ENCODE measurements at regions not wholly inside any gene's neighbourhood (a gene's known extent, or its start where the extent isn't known, plus 50 kb on each side); places are given as distances from the start of the nearest gene placed in this dataset.
"Not testable (repeated sequence)": the region's sequence is repeated elsewhere in the genome, so short reads cannot be mapped to it uniquely, and the experiment has no call there.

DNA sequence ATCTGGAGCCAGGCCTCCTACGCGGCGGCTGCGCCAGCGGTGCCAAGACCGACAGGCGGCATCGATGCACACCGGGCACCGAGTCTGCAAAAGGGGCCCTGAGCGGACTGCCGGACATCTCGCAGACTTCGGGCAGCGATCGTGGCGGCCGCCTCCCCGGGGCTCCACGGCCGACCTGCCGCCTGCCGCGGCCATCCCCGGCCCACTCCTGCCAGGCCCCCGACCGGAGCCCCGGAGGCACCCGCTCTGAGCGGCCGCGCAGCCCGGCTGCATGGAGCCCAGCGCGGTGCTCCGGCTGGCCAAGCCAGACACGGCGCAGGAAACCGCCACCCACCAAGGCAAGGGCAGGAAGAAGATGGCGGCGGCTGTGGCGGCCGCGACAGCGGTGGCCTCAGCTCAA lies 154.2 kb upstream of the KCTD7 start:
- no peaks in the 10 kb centered on the region for H3K27me3 ChIP-seq
- H3K36me3 ChIP-seq: peaks cover 0 to 24% (median 14%) of the 10 kb centered on the region in 4 donors
- no peaks in the 10 kb centered on the region for H3K9me3 ChIP-seq
- TF ChIP-seq POLR2AphosphoS5 (IDR thresholded peaks at IDR 0.05) (no peak), POLR2A (IDR thresholded peaks at IDR 0.05) (no peak), EP300 (IDR thresholded peaks at IDR 0.05) (no peak)
- TF ChIP-seq, protein P1, sequence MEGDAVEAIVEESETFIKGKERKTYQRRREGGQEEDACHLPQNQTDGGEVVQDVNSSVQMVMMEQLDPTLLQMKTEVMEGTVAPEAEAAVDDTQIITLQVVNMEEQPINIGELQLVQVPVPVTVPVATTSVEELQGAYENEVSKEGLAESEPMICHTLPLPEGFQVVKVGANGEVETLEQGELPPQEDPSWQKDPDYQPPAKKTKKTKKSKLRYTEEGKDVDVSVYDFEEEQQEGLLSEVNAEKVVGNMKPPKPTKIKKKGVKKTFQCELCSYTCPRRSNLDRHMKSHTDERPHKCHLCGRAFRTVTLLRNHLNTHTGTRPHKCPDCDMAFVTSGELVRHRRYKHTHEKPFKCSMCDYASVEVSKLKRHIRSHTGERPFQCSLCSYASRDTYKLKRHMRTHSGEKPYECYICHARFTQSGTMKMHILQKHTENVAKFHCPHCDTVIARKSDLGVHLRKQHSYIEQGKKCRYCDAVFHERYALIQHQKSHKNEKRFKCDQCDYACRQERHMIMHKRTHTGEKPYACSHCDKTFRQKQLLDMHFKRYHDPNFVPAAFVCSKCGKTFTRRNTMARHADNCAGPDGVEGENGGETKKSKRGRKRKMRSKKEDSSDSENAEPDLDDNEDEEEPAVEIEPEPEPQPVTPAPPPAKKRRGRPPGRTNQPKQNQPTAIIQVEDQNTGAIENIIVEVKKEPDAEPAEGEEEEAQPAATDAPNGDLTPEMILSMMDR (IDR thresholded peaks at IDR 0.05): no peak
- ATAC-seq (ENCODE audit: low FRiP score in 2 of 2): no peak
- peak in 1 of 2 donors; percentile 66 for DNase-seq
- 96 to 98% methylated on average over 35 to 45 of the region's 45 CpGs for WGBS, 2 donors
- H3K4me1 ChIP-seq: no peaks in the 10 kb centered on the region
- no peak overlapping the region for H3K27ac ChIP-seq
- no peak overlapping the region for H3K4me3 ChIP-seq

DNA sequence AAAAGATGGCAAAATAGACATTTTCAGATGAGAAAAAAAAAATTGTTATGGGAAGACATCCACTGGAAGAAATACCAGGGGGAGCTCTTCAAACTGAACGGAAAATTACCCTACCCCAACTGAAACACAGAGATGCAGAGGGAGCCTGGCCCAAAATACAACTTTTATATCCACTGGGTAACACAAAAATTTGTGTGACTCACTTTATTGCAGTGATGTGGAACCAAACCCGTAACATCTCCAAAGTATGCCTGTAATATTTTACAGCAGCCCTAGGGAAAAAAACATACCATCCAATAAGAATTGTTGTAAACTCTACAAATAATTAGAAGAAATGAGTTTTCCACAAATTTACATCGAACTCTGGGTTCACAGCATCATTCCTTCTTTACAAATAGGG lies 152.6 kb upstream of the KCTD7 start:
- not testable (repeated sequence) for H3K4me3 ChIP-seq; DNase-seq; H3K27me3 ChIP-seq; H3K9me3 ChIP-seq; H3K27ac ChIP-seq; H3K4me1 ChIP-seq; ATAC-seq (ENCODE audit: low FRiP score in 2 of 2)
- H3K36me3 ChIP-seq: peaks cover 0 to 30% (median 14%) of the 10 kb centered on the region in 4 donors
- WGBS, 2 donors: 87 to 94% methylated on average over 3 of the region's 3 CpGs

DNA sequence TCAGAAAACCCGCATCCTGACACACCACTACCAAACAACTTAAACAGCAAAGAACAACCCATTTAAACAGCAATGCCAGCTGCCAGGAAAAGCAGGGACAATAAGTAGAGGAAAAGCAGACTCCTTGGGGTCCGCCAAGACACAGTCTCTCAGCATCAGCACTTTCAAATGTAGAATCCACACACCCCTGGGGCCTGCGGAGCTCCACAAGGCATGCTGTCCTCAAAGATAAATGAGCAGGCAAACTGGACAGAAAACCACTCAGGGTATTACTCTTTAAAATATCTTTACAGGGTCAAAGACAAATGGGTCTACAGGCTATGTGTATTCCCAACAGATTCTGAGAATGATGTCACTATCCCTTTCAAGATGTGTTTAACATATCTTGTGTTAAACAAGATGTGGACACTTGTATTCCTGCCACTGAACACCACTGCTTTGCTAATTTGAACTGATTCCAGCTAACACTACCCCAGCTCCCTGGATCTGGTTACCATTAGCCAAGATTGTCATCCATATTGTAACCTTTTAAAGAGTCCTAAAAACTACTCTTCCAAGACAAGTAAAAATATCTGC lies 150.8 kb upstream of the KCTD7 start:
- not testable (repeated sequence) for H3K9me3 ChIP-seq; ATAC-seq (ENCODE audit: low FRiP score in 2 of 2); H3K4me1 ChIP-seq; H3K27me3 ChIP-seq; H3K4me3 ChIP-seq; DNase-seq; H3K27ac ChIP-seq
- 87 to 92% methylated on average over 3 of the region's 3 CpGs for WGBS, 2 donors
- H3K36me3 ChIP-seq: peaks cover 0 to 33% (median 14%) of the 10 kb centered on the region in 4 donors

DNA sequence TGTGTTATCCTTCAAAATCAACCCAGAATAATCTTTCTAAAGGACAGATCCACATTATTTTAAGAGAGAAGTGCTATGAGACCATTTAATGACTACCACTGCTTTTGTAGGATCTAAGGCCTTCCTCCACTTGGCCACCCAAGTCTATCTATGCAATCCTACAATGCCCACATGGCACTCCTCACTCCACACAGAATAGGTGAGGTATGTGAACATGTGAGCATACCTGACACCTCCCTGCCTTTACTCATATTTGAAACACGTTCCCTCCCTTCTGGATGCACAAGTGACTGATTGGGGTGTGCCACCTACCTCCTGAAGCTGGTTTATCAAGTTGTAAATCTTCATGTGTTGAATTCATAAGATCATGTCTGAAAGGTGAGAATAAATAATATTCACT lies 147.5 kb upstream of the KCTD7 start:
- not testable (repeated sequence) for ATAC-seq (ENCODE audit: low FRiP score in 2 of 2); H3K27me3 ChIP-seq; H3K9me3 ChIP-seq; H3K4me3 ChIP-seq; DNase-seq; H3K4me1 ChIP-seq; H3K27ac ChIP-seq
- WGBS, 2 donors: 78 to 88% methylated on average over 1 of the region's 1 CpG
- H3K36me3 ChIP-seq: peaks cover 0 to 37% (median 6%) of the 10 kb centered on the region in 4 donors

DNA sequence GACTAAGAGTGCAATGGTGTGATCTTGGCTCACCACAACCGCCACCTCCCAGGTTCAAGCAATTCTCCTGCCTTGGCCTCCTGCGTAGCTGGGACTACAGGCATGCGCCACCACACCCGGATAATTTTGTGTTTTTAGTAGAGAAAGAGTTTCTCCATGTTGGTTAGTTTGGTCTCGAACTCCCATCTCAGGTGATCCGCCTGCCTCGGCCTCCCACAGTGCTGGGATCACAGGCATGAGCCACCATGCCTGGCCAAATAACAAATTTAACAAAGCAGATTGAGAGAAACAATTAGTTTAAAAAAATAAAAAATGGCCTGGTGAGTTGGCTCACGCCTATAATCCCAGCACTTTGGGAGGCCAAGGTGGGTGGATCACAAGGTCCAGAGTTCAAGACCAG lies 139.6 kb upstream of the KCTD7 start:
- DNase-seq; ATAC-seq (ENCODE audit: low FRiP score in 2 of 2); H3K36me3 ChIP-seq; H3K9me3 ChIP-seq; H3K4me3 ChIP-seq; H3K27ac ChIP-seq; H3K27me3 ChIP-seq: not testable (repeated sequence)
- WGBS, 2 donors: 97 to 98% methylated on average over 8 of the region's 8 CpGs
- H3K4me1 ChIP-seq: peaks cover 5 to 12% (median 7%) of the 10 kb centered on the region in 4 donors

DNA sequence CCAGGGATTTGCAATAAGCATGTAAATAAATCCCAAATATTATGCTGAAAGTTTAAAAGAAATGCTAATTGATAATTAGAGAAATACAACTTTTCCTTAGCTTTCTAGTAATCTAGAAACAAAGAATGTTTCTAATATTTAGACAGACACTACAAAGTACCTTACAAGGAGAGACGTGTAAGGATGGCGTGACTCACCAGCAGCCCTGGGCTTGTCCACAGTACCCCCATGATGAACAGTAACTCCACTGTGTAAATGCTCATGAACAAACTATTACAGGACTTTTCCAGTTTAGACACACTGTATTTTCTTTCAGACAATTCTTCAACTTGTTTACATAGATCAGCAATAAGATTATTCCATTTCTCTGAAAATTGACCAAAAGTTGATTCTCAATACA lies 138.9 kb upstream of the KCTD7 start:
- peaks cover 11 to 19% (median 11%) of the 10 kb centered on the region in 4 donors for H3K4me1 ChIP-seq
- H3K4me3 ChIP-seq; ATAC-seq (ENCODE audit: low FRiP score in 2 of 2); H3K27ac ChIP-seq; DNase-seq; H3K36me3 ChIP-seq; H3K27me3 ChIP-seq; H3K9me3 ChIP-seq: not testable (repeated sequence)
- WGBS, 2 donors: 60 to 78% methylated on average over 2 of the region's 2 CpGs

DNA sequence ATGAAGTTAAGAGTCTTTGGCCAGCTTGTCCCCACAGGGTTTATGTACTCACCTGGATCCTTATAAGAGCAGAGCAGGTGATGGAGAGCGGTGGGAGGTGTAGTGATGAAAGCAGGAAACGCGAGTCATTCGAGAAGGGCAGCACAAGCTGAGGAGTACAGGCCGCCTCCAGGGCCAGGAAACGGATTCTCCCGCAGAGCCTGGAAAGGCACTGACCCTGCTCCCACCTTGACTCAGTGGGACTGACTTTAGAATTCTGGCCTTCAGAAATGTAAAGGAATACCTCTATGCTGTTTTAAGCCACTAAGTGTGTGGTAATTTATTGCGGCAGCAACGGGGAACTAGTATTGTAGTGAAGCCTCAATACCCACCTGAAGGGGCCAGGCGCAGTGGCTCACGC lies 137.7 kb upstream of the KCTD7 start:
- not testable (repeated sequence) for ATAC-seq (ENCODE audit: low FRiP score in 2 of 2); DNase-seq; H3K4me3 ChIP-seq; H3K9me3 ChIP-seq; H3K27me3 ChIP-seq; H3K27ac ChIP-seq; H3K36me3 ChIP-seq
- peaks cover 11 to 21% (median 11%) of the 10 kb centered on the region in 4 donors for H3K4me1 ChIP-seq
- 83 to 94% methylated on average over 1 to 4 of the region's 11 CpGs for WGBS, 2 donors

DNA sequence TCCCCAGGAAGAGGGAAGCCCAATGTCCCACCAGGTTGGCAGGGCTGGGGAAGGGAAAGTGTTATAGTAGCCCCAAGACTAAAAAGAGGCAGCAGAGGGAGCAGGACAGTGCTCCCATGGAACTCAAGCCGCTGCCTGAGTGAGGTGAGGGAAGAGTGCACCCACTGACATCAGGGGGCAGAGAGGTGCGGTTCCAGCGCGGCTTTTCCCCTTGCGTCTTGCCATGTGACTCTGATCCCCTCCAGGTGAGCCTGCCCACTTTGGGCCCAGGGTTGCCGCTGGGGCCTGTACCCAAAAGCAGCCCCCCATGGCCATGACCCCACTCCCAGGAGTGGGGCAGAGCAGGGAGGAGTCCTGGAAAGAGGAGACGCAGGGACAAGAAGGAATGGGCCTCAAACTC lies 136.3 kb upstream of the KCTD7 start:
- not testable (repeated sequence) for H3K9me3 ChIP-seq; DNase-seq; H3K36me3 ChIP-seq; ATAC-seq (ENCODE audit: low FRiP score in 2 of 2); H3K27me3 ChIP-seq
- WGBS, 2 donors: 88 to 94% methylated on average over 5 to 7 of the region's 7 CpGs
- H3K4me3 ChIP-seq: peak overlapping the region in 3 of 4 donors; percentile 63 to 77 (median 74)
- H3K4me1 ChIP-seq: peaks cover 11 to 21% (median 11%) of the 10 kb centered on the region in 4 donors
- H3K27ac ChIP-seq: peak overlapping the region in 3 of 4 donors; percentile 91 to 93 (median 92)

All from upper lobe of left lung (tissue), 6 donors.